GM21515 (cell line): ENCODE measurements at regions not wholly inside any gene's neighbourhood (a gene's known extent, or its start where the extent isn't known, plus 50 kb on each side); places are given as distances from the start of the nearest gene placed in this dataset.
"Not testable (repeated sequence)": the region's sequence is repeated elsewhere in the genome, so short reads cannot be mapped to it uniquely, and the experiment has no call there.

ENCODE experiments used
- ATAC-seq: cut with Tn5 transposase; IDR thresholded peaks from one replicate; pipeline ENCODE4 v1.9.1; 2021; ENCODE audit not compliant: unreplicated experiment

- no peak for ATAC-seq
Observed at GRCh38 chr1:95742591-95743089, 508.6 kb downstream of the RWDD3 start.

- no peak for ATAC-seq
Observed at GRCh38 chr1:95744731-95745130, 510.7 kb downstream of the RWDD3 start.

- no peak for ATAC-seq
Observed at GRCh38 chr1:95752515-95753381, 518.7 kb downstream of the RWDD3 start.

- ATAC-seq, result no peak
Observed at GRCh38 chr1:95753382-95754016, 519.5 kb downstream of the RWDD3 start.

GRCh38 chr1:95754412-95754811 is 520.4 kb downstream of the RWDD3 start:
- no peak for ATAC-seq

- ATAC-seq, result no peak
Observed at GRCh38 chr1:95766036-95766435, 532.0 kb downstream of the RWDD3 start.

GRCh38 chr1:95770581-95770980 is 536.6 kb downstream of the RWDD3 start:
- ATAC-seq, result no peak

GRCh38 chr1:95778217-95778616 is 544.2 kb downstream of the RWDD3 start:
- no peak for ATAC-seq

GRCh38 chr1:95780836-95781235 is 546.8 kb downstream of the RWDD3 start:
- no peak for ATAC-seq

GRCh38 chr1:95790136-95790535 is 556.1 kb downstream of the RWDD3 start:
- ATAC-seq, result no peak

GRCh38 chr1:95793893-95794292 is 559.9 kb downstream of the RWDD3 start:
- no peak for ATAC-seq

GRCh38 chr1:95797761-95798160 is 563.8 kb downstream of the RWDD3 start:
- not testable (repeated sequence) for ATAC-seq

- no peak for ATAC-seq
Observed at GRCh38 chr1:95806171-95806570, 572.2 kb downstream of the RWDD3 start.

- ATAC-seq, result no peak
Observed at GRCh38 chr1:95809391-95809790, 575.4 kb downstream of the RWDD3 start.

- ATAC-seq, result no peak
Observed at GRCh38 chr1:95815511-95815910, 581.5 kb downstream of the RWDD3 start.

GRCh38 chr1:95829556-95829955 is 595.5 kb downstream of the RWDD3 start:
- no peak for ATAC-seq

- no peak for ATAC-seq
Observed at GRCh38 chr1:95832370-95832769, 598.4 kb downstream of the RWDD3 start.

- no peak for ATAC-seq
Observed at GRCh38 chr1:95849439-95849838, 615.4 kb downstream of the RWDD3 start.

GRCh38 chr1:95850165-95850649 is 616.2 kb downstream of the RWDD3 start:
- ATAC-seq, result no peak

- no peak for ATAC-seq
Observed at GRCh38 chr1:95850763-95851162, 616.8 kb downstream of the RWDD3 start.

GRCh38 chr1:95852483-95853070 is 618.6 kb downstream of the RWDD3 start:
- ATAC-seq, result no peak

GRCh38 chr1:95854457-95854856 is 620.4 kb downstream of the RWDD3 start:
- no peak for ATAC-seq
